Left lung (tissue), 4 donors: ENCODE measurements at regions not wholly inside any gene's neighbourhood (a gene's known extent, or its start where the extent isn't known, plus 50 kb on each side); places are given as distances from the start of the nearest gene placed in this dataset.
A peak's percentile ranks its signal among the peaks of the same experiment; 100 is the strongest.

Source experiments
- ATAC-seq: fragments of 200-7000 bp; cut with Tn5 transposase; one replicate; pipeline ENCODE4 v1.9.1; 2020; ENCODE audit warnings: moderate library complexity
- DNase-seq, 4 donors: peaks; one replicate each; pipeline ENCODE4 v3.0.0-alpha.2; 2013 to 2020
- H3K27ac ChIP-seq, 2 donors: fragments of 200-600 bp; sonication (generic) in 1 of 2; one replicate each; pipeline versions ENCODE4 v1.5.0 to v1.8.0; 2020 to 2021
- H3K27me3 ChIP-seq, 2 donors: fragments of 200-600 bp; sonication (generic) in 1 of 2; one replicate each; pipeline versions ENCODE4 v1.5.0 to v1.8.0; 2020 to 2021
- H3K36me3 ChIP-seq, 2 donors: fragments of 200-600 bp; sonication (generic) in 1 of 2; one replicate each; pipeline versions ENCODE4 v1.5.0 to v1.8.0; 2020 to 2021
- H3K4me1 ChIP-seq, 2 donors: fragments of 200-600 bp; one replicate each; pipeline ENCODE4 v1.8.0; 2021
- H3K4me3 ChIP-seq, 2 donors: fragments of 200-600 bp; sonication (generic) in 1 of 2; one replicate each; pipeline versions ENCODE4 v1.5.0 to v1.8.0; 2020 to 2021; ENCODE audit warnings: mild to moderate bottlenecking in 1 of 2
- H3K9me3 ChIP-seq, 2 donors: fragments of 200-600 bp; sonication (generic) in 1 of 2; one replicate each; pipeline versions ENCODE4 v1.5.0 to v1.8.0; 2020 to 2021
- intact Hi-C, 2 donors: fragments of 100-400 bp; cut with DNase I; formaldehyde crosslinking; loops; one replicate each; pipeline versions ENCODE4 v1.11.2 to v1.14.2; 2022
- TF ChIP-seq, protein P1 (sequence below), 2 donors: fragments of 200-600 bp; sonication (generic) in 1 of 2; IDR thresholded peaks; one replicate each; pipeline versions ENCODE4 v1.5.0 to v1.8.0; 2021; ENCODE audit warnings: antibody characterized with exemption in 2 of 2
- donor health status: DM: no; HTN: yes; CAD: no.
- donor health status: DM: no; HTN: no; CAD: no.

DNA sequence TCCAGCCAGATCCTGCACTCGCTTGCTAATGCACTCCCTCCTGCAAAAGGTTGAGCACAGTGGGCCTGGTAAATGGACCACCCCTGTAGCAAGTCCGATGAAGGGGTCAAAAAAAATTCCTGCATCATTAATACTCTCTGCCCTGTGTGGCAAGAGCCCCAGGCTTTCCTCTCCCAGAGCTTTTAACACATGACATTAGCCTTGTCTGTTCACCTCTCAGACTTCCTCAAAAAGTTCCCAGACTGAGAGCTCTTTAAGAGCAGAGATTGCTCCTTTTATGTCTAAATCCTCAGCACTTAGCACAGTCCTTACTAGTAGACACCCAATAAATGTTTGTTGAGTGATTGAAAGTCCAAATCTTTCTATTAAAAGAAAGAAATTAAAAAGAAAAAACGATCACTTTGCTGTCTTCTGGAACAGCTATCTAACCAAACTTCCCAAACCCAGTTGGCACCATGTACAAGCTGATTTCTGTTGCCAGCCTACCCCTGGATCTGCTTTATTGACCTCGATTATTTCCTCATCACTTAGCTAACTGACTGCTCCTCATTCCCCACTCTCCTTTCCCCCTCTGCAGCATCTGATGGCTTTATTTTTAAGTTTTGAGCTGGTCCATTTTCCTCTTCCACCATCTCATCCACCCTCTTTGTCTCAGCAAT is 209.8 kb downstream of the ENC1 start:
- Histone ChIP-seq H3K9me3 (no peaks in the 10 kb centered on the region), H3K36me3 (no peaks in the 10 kb centered on the region), H3K4me1 (peaks cover 3 to 43% of the 10 kb centered on the region in 2 donors), H3K27ac (no peak overlapping the region), H3K4me3 (no peak overlapping the region), H3K27me3 (no peaks in the 10 kb centered on the region)
- intact Hi-C loops, result no loop called here
- ATAC-seq (peak; percentile 17), DNase-seq (no peak)
- TF ChIP-seq, protein P1, sequence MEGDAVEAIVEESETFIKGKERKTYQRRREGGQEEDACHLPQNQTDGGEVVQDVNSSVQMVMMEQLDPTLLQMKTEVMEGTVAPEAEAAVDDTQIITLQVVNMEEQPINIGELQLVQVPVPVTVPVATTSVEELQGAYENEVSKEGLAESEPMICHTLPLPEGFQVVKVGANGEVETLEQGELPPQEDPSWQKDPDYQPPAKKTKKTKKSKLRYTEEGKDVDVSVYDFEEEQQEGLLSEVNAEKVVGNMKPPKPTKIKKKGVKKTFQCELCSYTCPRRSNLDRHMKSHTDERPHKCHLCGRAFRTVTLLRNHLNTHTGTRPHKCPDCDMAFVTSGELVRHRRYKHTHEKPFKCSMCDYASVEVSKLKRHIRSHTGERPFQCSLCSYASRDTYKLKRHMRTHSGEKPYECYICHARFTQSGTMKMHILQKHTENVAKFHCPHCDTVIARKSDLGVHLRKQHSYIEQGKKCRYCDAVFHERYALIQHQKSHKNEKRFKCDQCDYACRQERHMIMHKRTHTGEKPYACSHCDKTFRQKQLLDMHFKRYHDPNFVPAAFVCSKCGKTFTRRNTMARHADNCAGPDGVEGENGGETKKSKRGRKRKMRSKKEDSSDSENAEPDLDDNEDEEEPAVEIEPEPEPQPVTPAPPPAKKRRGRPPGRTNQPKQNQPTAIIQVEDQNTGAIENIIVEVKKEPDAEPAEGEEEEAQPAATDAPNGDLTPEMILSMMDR (IDR thresholded peaks at IDR 0.05), result no peak

DNA sequence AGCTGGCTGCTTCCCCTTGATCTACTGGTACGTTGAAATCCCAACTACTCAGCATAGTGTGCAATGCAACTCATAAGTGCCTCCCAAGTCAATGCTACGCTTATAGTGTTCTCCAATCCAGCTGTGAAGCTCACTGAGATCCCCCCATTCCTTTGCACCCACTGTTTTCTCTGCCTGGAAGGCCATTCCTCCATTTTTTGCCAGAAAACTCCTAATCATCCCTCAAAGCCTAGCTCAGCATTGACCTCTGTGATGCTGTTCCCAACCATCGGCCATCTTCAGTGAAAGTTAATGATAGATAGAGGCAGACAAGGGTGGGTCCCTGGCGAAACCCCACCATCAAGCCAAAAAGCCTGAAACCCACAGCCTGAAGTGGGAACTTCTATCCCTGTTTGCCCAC is 211.0 kb downstream of the ENC1 start:
- ATAC-seq (no peak), DNase-seq (no peak)
- TF ChIP-seq, protein P1 (IDR thresholded peaks at IDR 0.05), result no peak
- H3K27ac ChIP-seq, result no peak overlapping the region
- H3K27me3 ChIP-seq, result no peaks in the 10 kb centered on the region
- no peak overlapping the region for H3K4me3 ChIP-seq
- no peaks in the 10 kb centered on the region for H3K36me3 ChIP-seq
- intact Hi-C loops, result no loop called here
- peaks cover 3 to 41% of the 10 kb centered on the region in 2 donors for H3K4me1 ChIP-seq
- no peaks in the 10 kb centered on the region for H3K9me3 ChIP-seq

DNA sequence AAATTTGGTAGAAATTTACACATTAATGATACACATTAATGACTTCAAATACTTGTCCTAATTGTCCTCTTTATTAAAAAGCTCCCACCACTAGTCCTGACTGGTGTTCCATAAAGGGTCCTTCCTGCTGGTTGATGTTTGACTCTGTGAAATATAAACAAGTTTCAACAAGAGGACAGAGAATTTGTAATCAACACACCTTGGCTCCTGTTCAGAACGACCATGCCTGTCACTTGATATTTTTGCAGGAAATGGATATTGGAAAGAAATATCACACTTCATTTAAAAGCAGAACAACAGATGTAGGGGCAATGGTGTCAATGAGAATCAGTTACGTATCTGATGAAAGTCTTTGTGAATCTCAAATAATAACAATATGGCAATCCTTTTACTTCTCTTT is 211.7 kb downstream of the ENC1 start:
- no peak for DNase-seq
- intact Hi-C loops, result no loop called here
- peaks cover under 1 to 41% of the 10 kb centered on the region in 2 donors for H3K4me1 ChIP-seq
- no peak overlapping the region for H3K4me3 ChIP-seq
- H3K27me3 ChIP-seq, result no peaks in the 10 kb centered on the region
- TF ChIP-seq, protein P1 (IDR thresholded peaks at IDR 0.05), result no peak
- no peaks in the 10 kb centered on the region for H3K9me3 ChIP-seq
- no peaks in the 10 kb centered on the region for H3K36me3 ChIP-seq
- no peak for ATAC-seq
- no peak overlapping the region for H3K27ac ChIP-seq

DNA sequence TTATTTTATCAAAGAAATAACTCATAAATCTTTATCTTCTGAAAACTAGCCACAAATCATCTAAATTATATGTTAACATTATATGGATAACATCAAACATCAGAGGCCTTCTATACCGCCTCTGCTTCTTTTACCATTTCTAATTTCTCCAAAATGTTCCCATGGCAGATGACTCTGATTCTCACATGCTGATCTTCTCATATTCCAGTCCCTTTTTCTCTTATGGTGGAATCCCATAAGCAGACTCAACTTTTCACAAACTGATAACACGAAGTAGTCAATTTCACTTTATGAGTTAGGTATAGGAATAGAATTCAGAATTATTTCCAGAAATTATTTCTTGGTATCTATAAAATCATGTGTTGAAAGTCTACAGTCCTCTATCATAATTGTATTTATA is 212.3 kb downstream of the ENC1 start:
- TF ChIP-seq, protein P1 (IDR thresholded peaks at IDR 0.05), result no peak
- intact Hi-C loops, result no loop called here
- Histone ChIP-seq H3K27ac (no peak overlapping the region), H3K4me1 (peaks cover 0 to 35% of the 10 kb centered on the region in 2 donors), H3K27me3 (no peaks in the 10 kb centered on the region), H3K9me3 (no peaks in the 10 kb centered on the region), H3K4me3 (no peak overlapping the region), H3K36me3 (no peaks in the 10 kb centered on the region)
- ATAC-seq (no peak), DNase-seq (no peak)

DNA sequence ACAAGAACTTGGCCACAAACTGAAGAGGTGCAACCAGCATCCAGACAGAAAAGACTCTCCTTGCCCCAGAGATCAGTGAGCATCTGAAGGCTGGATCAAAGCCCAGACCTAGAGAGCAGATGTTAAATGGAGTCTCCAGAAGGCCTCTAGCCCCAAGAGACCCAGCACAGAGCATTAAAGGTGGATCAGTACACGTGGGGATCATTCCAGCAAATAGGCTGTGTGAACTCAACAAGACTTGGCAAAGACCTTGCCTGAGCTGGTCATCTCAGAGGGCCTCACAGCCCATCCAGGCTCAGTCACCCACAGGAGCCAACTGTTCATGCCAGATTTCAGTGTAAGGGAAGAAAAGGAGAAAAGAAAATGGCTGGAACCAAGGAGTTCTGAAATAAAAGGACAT is 214.0 kb downstream of the ENC1 start:
- DNase-seq (no peak), ATAC-seq (no peak)
- H3K9me3 ChIP-seq, result no peaks in the 10 kb centered on the region
- H3K27ac ChIP-seq, result no peak overlapping the region
- no peak overlapping the region for H3K4me3 ChIP-seq
- H3K27me3 ChIP-seq, result no peaks in the 10 kb centered on the region
- no peaks in the 10 kb centered on the region for H3K36me3 ChIP-seq
- H3K4me1 ChIP-seq, result peaks cover 0 to 20% of the 10 kb centered on the region in 2 donors
- TF ChIP-seq, protein P1 (IDR thresholded peaks at IDR 0.05), result no peak
- intact Hi-C loops, result no loop called here
